Activated T-helper 17 cell treated with anti-CD3 and anti-CD28 coated beads, Interleukin-2, amount 50 U/mL, for 72 hours (primary cell): ENCODE measurements at regions not wholly inside any gene's neighbourhood (a gene's known extent, or its start where the extent isn't known, plus 50 kb on each side); places are given as distances from the start of the nearest gene placed in this dataset.
"Not testable (repeated sequence)": the region's sequence is repeated elsewhere in the genome, so short reads cannot be mapped to it uniquely, and the experiment has no call there.

Experiments
- ATAC-seq: fragments of 150-1000 bp; cut with Tn5 transposase; replicated peaks from 2 replicates; pipeline ENCODE4 v1.10.0; 2021; ENCODE audit warnings: mild to moderate bottlenecking, moderate library complexity
- H3K27ac Mint-ChIP-seq: one replicate; pipeline ENCODE4 v1.8.0; 2022; ENCODE audit warnings: mixed read lengths
- H3K27me3 Mint-ChIP-seq: one replicate; pipeline ENCODE4 v1.8.0; 2022; ENCODE audit warnings: mixed read lengths
- H3K36me3 Mint-ChIP-seq: one replicate; pipeline ENCODE4 v1.8.0; 2022; ENCODE audit warnings: low read depth, mild to moderate bottlenecking, mixed read lengths
- H3K4me1 Mint-ChIP-seq: one replicate; pipeline ENCODE4 v1.8.0; 2022; ENCODE audit warnings: mixed read lengths
- H3K4me3 Mint-ChIP-seq: one replicate; pipeline ENCODE4 v1.8.0; 2022; ENCODE audit warnings: mild to moderate bottlenecking, mixed read lengths
- H3K9me3 Mint-ChIP-seq: one replicate; pipeline ENCODE4 v1.8.0; 2022; ENCODE audit warnings: mixed read lengths

GRCh38 chr12:58668871-58669270 is 251.4 kb downstream of the LRIG3 start:
- Mint-ChIP-seq H3K36me3 (no peaks in the 10 kb centered on the region), H3K4me3 (no peak overlapping the region), H3K9me3 (no peaks in the 10 kb centered on the region), H3K27ac (no peak overlapping the region), H3K4me1 (no peaks in the 10 kb centered on the region), H3K27me3 (no peaks in the 10 kb centered on the region)
- no peak for ATAC-seq

GRCh38 chr12:58670623-58671022 is 249.7 kb downstream of the LRIG3 start:
- H3K4me1 Mint-ChIP-seq = no peaks in the 10 kb centered on the region
- no peaks in the 10 kb centered on the region for H3K9me3 Mint-ChIP-seq
- no peaks in the 10 kb centered on the region for H3K27me3 Mint-ChIP-seq
- H3K27ac Mint-ChIP-seq = no peak overlapping the region
- H3K4me3 Mint-ChIP-seq = no peak overlapping the region
- ATAC-seq = no peak
- H3K36me3 Mint-ChIP-seq = no peaks in the 10 kb centered on the region

- Mint-ChIP-seq H3K27ac (no peak overlapping the region), H3K27me3 (no peaks in the 10 kb centered on the region), H3K9me3 (peaks cover 3% of the 10 kb centered on the region), H3K36me3 (no peaks in the 10 kb centered on the region), H3K4me3 (no peak overlapping the region), H3K4me1 (no peaks in the 10 kb centered on the region)
- no peak for ATAC-seq
Measured at GRCh38 chr12:58671196-58671595, 249.1 kb downstream of the LRIG3 start.

GRCh38 chr12:58673021-58673420 is 247.3 kb downstream of the LRIG3 start:
- Mint-ChIP-seq H3K4me1 (no peaks in the 10 kb centered on the region), H3K27me3 (no peaks in the 10 kb centered on the region), H3K27ac (no peak overlapping the region), H3K36me3 (no peaks in the 10 kb centered on the region), H3K4me3 (no peak overlapping the region), H3K9me3 (peaks cover 4% of the 10 kb centered on the region)
- no peak for ATAC-seq

GRCh38 chr12:58677833-58678232 is 242.5 kb downstream of the LRIG3 start:
- H3K4me3 Mint-ChIP-seq, ATAC-seq, H3K36me3 Mint-ChIP-seq, H3K4me1 Mint-ChIP-seq, H3K27ac Mint-ChIP-seq, H3K27me3 Mint-ChIP-seq: not testable (repeated sequence)
- peaks cover 18% of the 10 kb centered on the region for H3K9me3 Mint-ChIP-seq

- no peak overlapping the region for H3K27ac Mint-ChIP-seq
- no peak overlapping the region for H3K4me3 Mint-ChIP-seq
- no peaks in the 10 kb centered on the region for H3K27me3 Mint-ChIP-seq
- no peak for ATAC-seq
- peaks cover 21% of the 10 kb centered on the region for H3K9me3 Mint-ChIP-seq
- H3K4me1 Mint-ChIP-seq = no peaks in the 10 kb centered on the region
- no peaks in the 10 kb centered on the region for H3K36me3 Mint-ChIP-seq
Measured at GRCh38 chr12:58678753-58679152, 241.6 kb downstream of the LRIG3 start.

GRCh38 chr12:58681730-58682129 is 238.6 kb downstream of the LRIG3 start:
- no peaks in the 10 kb centered on the region for H3K27me3 Mint-ChIP-seq
- no peak overlapping the region for H3K4me3 Mint-ChIP-seq
- no peaks in the 10 kb centered on the region for H3K36me3 Mint-ChIP-seq
- no peaks in the 10 kb centered on the region for H3K4me1 Mint-ChIP-seq
- peaks cover 23% of the 10 kb centered on the region for H3K9me3 Mint-ChIP-seq
- no peak for ATAC-seq
- H3K27ac Mint-ChIP-seq = no peak overlapping the region

GRCh38 chr12:58695263-58695662 is 225.0 kb downstream of the LRIG3 start:
- Mint-ChIP-seq H3K27me3 (no peaks in the 10 kb centered on the region), H3K4me1 (no peaks in the 10 kb centered on the region), H3K36me3 (no peaks in the 10 kb centered on the region), H3K27ac (no peak overlapping the region), H3K4me3 (no peak overlapping the region), H3K9me3 (peaks cover 14% of the 10 kb centered on the region)
- no peak for ATAC-seq

DNA sequence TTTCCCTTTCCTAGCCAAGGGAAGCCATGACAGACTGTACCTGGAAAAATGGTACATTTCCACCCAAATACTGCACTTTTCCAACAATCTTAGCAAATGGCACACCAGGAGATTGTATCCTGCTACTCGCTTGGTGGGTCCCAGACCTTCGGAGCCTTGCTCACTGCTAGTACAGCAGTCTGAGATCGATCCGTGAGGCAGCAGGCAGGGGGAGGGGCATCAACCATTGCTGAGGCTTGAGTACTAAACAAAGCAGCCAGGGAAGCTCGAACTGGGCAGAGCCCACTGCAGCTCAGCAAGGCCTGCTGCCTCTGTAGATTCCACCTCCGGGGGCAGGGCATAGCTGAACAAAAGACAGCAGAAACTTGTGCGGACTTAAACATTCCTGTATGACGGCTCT is 218.8 kb downstream of the LRIG3 start:
- Mint-ChIP-seq H3K27ac (no peak overlapping the region), H3K27me3 (no peaks in the 10 kb centered on the region), H3K36me3 (no peaks in the 10 kb centered on the region), H3K4me3 (no peak overlapping the region), H3K9me3 (peaks cover 5% of the 10 kb centered on the region), H3K4me1 (no peaks in the 10 kb centered on the region)
- ATAC-seq = no peak

DNA sequence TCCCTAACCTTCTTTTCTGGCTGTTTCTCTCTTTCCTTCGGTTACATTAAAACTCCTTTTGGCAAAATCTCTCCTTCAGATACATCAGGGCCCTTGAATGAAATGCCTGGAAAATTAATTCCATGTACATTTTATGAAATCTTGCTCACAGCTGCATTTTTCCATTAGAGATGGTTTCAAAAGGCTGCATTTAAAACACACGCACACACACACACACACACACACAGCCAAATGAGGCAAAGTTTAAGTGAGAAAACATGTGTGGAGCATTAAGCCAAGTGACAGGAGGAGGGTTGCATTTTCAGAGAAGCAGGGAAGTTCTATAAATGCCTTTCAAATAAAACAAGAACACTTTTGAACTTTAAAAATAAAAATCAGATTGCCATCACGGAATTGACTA is 216.4 kb downstream of the LRIG3 start:
- ATAC-seq = no peak
- Mint-ChIP-seq H3K27ac (no peak overlapping the region), H3K9me3 (peaks cover 12% of the 10 kb centered on the region), H3K27me3 (no peaks in the 10 kb centered on the region), H3K4me3 (no peak overlapping the region), H3K36me3 (no peaks in the 10 kb centered on the region), H3K4me1 (no peaks in the 10 kb centered on the region)

GRCh38 chr12:58704770-58705169 is 215.5 kb downstream of the LRIG3 start:
- ATAC-seq, H3K4me1 Mint-ChIP-seq, H3K27ac Mint-ChIP-seq, H3K27me3 Mint-ChIP-seq, H3K36me3 Mint-ChIP-seq, H3K4me3 Mint-ChIP-seq: not testable (repeated sequence)
- peaks cover 15% of the 10 kb centered on the region for H3K9me3 Mint-ChIP-seq

DNA sequence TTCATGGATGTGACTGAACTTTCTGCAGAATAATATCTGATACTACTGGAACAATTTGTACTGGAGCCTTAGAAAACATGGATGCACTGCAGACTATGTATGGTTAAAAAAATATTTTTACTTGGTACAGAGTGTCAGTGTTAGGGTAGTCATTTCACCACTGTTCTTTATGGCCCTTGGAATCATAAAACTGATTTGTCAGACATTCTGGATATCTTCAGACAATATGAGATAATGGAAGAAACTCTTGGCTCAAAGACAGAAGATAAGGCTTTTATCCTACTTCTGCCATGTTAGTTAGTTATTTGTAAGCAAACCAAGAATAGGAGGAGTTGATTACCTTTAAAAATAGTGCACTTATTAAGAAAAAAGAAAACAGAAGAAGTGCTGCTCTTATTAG is 209.4 kb downstream of the LRIG3 start:
- Mint-ChIP-seq H3K27me3 (no peaks in the 10 kb centered on the region), H3K4me1 (no peaks in the 10 kb centered on the region), H3K27ac (no peak overlapping the region), H3K36me3 (no peaks in the 10 kb centered on the region), H3K9me3 (peaks cover 28% of the 10 kb centered on the region), H3K4me3 (no peak overlapping the region)
- no peak for ATAC-seq

DNA sequence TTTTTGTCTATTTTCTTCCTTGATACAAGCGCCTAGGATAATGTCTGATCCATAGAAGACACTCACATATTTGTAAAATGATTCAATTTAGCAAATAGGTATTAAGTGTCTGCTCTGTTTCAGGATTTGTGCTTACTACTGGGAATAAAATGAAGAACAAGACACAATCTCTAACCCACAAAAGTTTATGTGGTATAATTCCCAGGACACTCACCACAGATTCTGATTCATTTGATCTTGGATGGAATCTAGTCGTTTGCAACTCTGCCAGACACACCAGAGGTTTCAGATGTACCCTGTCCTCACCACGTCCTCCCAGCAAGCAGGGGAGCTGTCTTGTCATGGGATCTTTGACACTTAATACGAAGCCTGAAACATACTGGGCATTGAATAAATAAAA is 208.3 kb downstream of the LRIG3 start:
- Mint-ChIP-seq H3K4me1 (no peaks in the 10 kb centered on the region), H3K9me3 (peaks cover 28% of the 10 kb centered on the region), H3K27ac (no peak overlapping the region), H3K27me3 (no peaks in the 10 kb centered on the region), H3K36me3 (no peaks in the 10 kb centered on the region), H3K4me3 (no peak overlapping the region)
- no peak for ATAC-seq

GRCh38 chr12:58712976-58713375 is 207.3 kb downstream of the LRIG3 start:
- ATAC-seq = no peak
- H3K4me1 Mint-ChIP-seq = no peaks in the 10 kb centered on the region
- H3K27me3 Mint-ChIP-seq = no peaks in the 10 kb centered on the region
- H3K4me3 Mint-ChIP-seq = no peak overlapping the region
- H3K27ac Mint-ChIP-seq = no peak overlapping the region
- peaks cover 23% of the 10 kb centered on the region for H3K9me3 Mint-ChIP-seq
- H3K36me3 Mint-ChIP-seq = no peaks in the 10 kb centered on the region

DNA sequence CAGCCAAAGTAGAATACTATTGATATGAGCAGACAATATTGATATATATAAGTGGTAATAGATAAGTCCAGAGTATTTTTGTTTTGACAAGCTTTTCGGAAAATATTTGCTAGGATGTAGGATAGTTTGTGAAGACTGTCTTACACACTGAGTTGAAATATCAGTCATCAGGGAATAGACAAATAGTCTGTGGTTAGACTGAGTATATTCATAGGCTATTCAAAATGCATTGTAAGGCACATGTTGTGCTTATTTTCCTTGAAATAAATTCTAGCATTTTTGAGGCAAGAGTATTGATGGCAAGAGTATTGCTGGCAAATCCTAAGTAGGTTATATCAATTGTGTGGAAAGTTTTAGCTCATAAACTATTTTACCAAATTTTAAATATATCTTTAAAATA is 201.1 kb downstream of the LRIG3 start:
- Mint-ChIP-seq H3K36me3 (no peaks in the 10 kb centered on the region), H3K27me3 (no peaks in the 10 kb centered on the region), H3K4me3 (no peak overlapping the region), H3K27ac (no peak overlapping the region), H3K9me3 (peaks cover 5% of the 10 kb centered on the region), H3K4me1 (no peaks in the 10 kb centered on the region)
- ATAC-seq = no peak

GRCh38 chr12:58720421-58720820 is 199.9 kb downstream of the LRIG3 start:
- Mint-ChIP-seq H3K9me3 (peaks cover 9% of the 10 kb centered on the region), H3K36me3 (no peaks in the 10 kb centered on the region), H3K4me3 (no peak overlapping the region), H3K27me3 (no peaks in the 10 kb centered on the region), H3K4me1 (no peaks in the 10 kb centered on the region), H3K27ac (no peak overlapping the region)
- no peak for ATAC-seq
